ENCODE measurements at regions not wholly inside any gene's neighbourhood (a gene's known extent, or its start where the extent isn't known, plus 50 kb on each side); places are given as distances from the start of the nearest gene placed in this dataset.

DNA sequence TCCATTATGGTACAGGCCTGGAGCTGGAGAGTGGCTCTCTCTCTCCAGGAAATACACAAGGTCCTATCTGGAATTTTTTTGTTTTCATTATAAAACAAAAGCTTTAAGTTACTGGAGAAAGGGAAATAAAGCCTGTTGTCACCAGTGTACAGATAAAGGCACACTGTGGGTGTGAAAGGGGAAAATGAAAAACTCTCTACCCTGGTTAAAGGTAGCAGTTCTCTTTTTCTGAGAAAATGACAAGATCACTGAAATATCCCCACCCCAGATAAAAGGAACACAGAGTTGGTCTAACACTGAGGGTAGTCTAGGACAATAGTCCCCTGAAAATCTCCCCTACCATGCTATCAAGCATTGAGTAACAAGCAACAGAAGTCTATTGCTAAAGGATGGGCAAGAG is 438.7 kb downstream of the MBD2 start:
- Histone ChIP-seq H3K27ac (no peak overlapping the region), H3K36me3 (no peaks in the 10 kb centered on the region), H3K9me3 (no peaks in the 10 kb centered on the region), H3K4me3 (no peak overlapping the region), H3K27me3 (no peaks in the 10 kb centered on the region), H3K4me1 (no peaks in the 10 kb centered on the region)
- no peak for DNase-seq
- intact Hi-C loops (cut with DNase I) = no loop called here
- TF ChIP-seq POLR2A (IDR thresholded peaks at IDR 0.05) = no peak
- TF ChIP-seq POLR2AphosphoS5 (IDR thresholded peaks at IDR 0.05) = no peak
- TF ChIP-seq, protein P1, sequence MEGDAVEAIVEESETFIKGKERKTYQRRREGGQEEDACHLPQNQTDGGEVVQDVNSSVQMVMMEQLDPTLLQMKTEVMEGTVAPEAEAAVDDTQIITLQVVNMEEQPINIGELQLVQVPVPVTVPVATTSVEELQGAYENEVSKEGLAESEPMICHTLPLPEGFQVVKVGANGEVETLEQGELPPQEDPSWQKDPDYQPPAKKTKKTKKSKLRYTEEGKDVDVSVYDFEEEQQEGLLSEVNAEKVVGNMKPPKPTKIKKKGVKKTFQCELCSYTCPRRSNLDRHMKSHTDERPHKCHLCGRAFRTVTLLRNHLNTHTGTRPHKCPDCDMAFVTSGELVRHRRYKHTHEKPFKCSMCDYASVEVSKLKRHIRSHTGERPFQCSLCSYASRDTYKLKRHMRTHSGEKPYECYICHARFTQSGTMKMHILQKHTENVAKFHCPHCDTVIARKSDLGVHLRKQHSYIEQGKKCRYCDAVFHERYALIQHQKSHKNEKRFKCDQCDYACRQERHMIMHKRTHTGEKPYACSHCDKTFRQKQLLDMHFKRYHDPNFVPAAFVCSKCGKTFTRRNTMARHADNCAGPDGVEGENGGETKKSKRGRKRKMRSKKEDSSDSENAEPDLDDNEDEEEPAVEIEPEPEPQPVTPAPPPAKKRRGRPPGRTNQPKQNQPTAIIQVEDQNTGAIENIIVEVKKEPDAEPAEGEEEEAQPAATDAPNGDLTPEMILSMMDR (IDR thresholded peaks at IDR 0.05) = no peak
- no peak for TF ChIP-seq EP300 (IDR thresholded peaks at IDR 0.05)

DNA sequence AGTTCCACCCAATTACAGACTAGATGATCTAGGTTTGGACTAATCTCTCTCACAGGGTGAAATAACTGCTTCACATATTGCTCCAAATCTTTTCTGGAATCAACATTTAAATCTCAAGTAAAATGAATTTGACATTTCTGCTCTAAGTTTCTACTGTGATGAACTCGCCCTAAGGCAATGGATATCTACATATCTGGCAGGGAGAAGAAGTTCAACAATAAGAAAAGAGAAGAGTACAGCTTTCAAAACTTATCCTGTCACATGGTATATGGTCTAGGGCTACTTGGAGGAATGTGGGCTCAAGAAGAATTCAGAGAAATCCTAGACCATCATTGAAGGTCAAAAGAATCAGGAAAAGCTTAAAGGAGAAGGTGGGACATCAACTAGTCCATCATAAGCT is 440.2 kb downstream of the MBD2 start:
- Histone ChIP-seq H3K9me3 (no peaks in the 10 kb centered on the region), H3K27ac (no peak overlapping the region), H3K36me3 (no peaks in the 10 kb centered on the region), H3K27me3 (no peaks in the 10 kb centered on the region), H3K4me1 (no peaks in the 10 kb centered on the region), H3K4me3 (no peak overlapping the region)
- TF ChIP-seq POLR2A (IDR thresholded peaks at IDR 0.05) (no peak), EP300 (IDR thresholded peaks at IDR 0.05) (no peak), POLR2AphosphoS5 (IDR thresholded peaks at IDR 0.05) (no peak)
- TF ChIP-seq, protein P1 (IDR thresholded peaks at IDR 0.05) = no peak
- 85 to 86% methylated on average over 1 of the region's 1 CpG for WGBS, 2 donors
- DNase-seq = no peak
- intact Hi-C loops (cut with DNase I) = no loop called here

DNA sequence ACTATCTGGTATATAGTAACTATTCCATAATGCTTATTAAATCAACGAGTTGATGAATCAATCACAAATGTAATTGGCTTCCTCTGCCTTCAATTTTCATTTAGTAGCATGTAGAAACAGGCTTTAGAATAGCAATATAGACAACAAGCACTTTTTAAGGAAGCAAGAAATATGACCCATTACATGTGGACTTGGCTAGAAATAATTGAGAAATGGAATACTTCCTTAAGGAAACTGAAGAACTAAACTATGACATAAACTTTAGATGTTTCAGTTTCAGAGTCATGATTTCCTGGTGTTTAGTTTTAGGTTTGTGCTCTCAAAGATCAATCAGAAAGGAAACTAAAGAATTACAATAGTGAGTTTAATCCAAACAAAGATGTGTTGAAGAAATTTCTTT is 443.8 kb downstream of the MBD2 start:
- 72 to 85% methylated on average over 1 of the region's 1 CpG for WGBS, 2 donors
- H3K27ac ChIP-seq = no peak overlapping the region
- no peaks in the 10 kb centered on the region for H3K4me1 ChIP-seq
- no peak overlapping the region for H3K4me3 ChIP-seq
- intact Hi-C loops (cut with DNase I) = no loop called here
- TF ChIP-seq EP300 (IDR thresholded peaks at IDR 0.05) (no peak), POLR2A (IDR thresholded peaks at IDR 0.05) (no peak), POLR2AphosphoS5 (IDR thresholded peaks at IDR 0.05) (no peak)
- TF ChIP-seq, protein P1 (IDR thresholded peaks at IDR 0.05) = no peak
- no peaks in the 10 kb centered on the region for H3K27me3 ChIP-seq
- H3K9me3 ChIP-seq = peaks cover 0 to 2% (median 0%) of the 10 kb centered on the region in 4 donors
- no peaks in the 10 kb centered on the region for H3K36me3 ChIP-seq
- DNase-seq = no peak

DNA sequence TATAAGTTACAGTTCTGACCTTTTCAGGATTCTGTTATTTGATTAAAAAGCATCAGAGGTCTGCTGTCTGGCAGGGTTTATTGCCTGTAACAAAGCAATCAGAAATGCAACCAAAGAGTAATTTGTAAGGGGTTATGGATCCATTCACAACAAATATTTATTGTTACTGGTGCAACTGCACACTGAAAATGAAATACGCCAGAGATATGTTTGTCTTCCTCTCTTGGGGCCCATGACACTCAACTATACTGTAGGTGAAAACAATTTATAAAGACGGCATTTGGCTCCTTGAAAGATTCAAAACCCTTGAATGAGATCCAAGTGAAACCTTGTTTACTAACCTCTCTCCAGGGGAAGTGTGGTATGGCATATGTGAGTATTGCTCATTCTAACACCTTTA is 452.2 kb downstream of the MBD2 start:
- no peaks in the 10 kb centered on the region for H3K27me3 ChIP-seq
- intact Hi-C loops (cut with DNase I) = no loop called here
- no peaks in the 10 kb centered on the region for H3K9me3 ChIP-seq
- DNase-seq = no peak
- TF ChIP-seq, protein P1 (IDR thresholded peaks at IDR 0.05) = no peak
- H3K4me1 ChIP-seq = no peaks in the 10 kb centered on the region
- no peak overlapping the region for H3K27ac ChIP-seq
- no peaks in the 10 kb centered on the region for H3K36me3 ChIP-seq
- 25 to 63% methylated on average over 2 of the region's 2 CpGs for WGBS, 2 donors
- H3K4me3 ChIP-seq = no peak overlapping the region

DNA sequence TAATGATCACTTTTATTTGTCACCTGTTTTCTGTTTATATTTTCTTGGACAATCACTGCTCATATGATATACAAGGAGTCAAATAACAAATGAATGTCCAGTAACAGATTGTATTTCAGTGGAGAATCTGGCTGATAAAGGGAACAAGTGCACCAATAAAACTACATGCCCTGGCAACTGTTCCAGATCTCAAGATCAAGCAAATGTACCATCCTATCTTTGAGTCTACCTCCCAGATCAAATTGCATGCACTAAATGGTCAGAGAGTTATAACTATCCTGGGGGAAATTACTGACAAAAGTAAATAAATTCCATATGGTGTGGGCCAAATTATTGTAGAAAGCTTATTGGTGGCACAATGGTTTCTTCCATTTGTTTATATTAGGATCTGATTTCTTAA is 452.8 kb downstream of the MBD2 start:
- TF ChIP-seq, protein P1 (IDR thresholded peaks at IDR 0.05) = no peak
- TF ChIP-seq EP300 (IDR thresholded peaks at IDR 0.05) = no peak
- TF ChIP-seq POLR2A (IDR thresholded peaks at IDR 0.05) = no peak
- TF ChIP-seq POLR2AphosphoS5 (IDR thresholded peaks at IDR 0.05) = no peak
- H3K36me3 ChIP-seq = no peaks in the 10 kb centered on the region

More for the DNA sequence above, 452.8 kb downstream of the MBD2 start:
- DNase-seq = no peak
- intact Hi-C loops (cut with DNase I) = no loop called here
- H3K4me1 ChIP-seq = no peaks in the 10 kb centered on the region
- no peak overlapping the region for H3K27ac ChIP-seq
- H3K9me3 ChIP-seq = no peaks in the 10 kb centered on the region
- H3K27me3 ChIP-seq = no peaks in the 10 kb centered on the region
- no peak overlapping the region for H3K4me3 ChIP-seq
